HCT116 (cell line): ENCODE measurements at regions not wholly inside any gene's neighbourhood (a gene's known extent, or its start where the extent isn't known, plus 50 kb on each side); places are given as distances from the start of the nearest gene placed in this dataset.

Experiments used
- ATAC-seq: fragments of 200-7000 bp; cut with Tn5 transposase; 2 replicates; pipeline ENCODE4 v1.9.1; 2020; ENCODE audit warnings: mild to moderate bottlenecking, moderate library complexity
- BruUV-seq: library from RNA; stranded (reverse); fragments of 400-500 nt; replicated peaks from 2 replicates; lab custom pipeline; 2021; lab: Mats Ljungman, UMichigan
- CTCF ChIA-PET: fragments of 300-600 bp; sonication (Branson Sonifier 250); formaldehyde crosslinking; loops from one replicate; lab custom pipeline; 2021; ENCODE audit warnings: antibody characterized with exemption; lab: Charles Lee
- POLR2A ChIA-PET: fragments of 300-600, 350-600 bp; sonication (Branson Sonifier 250); formaldehyde crosslinking; loops from one replicate; lab custom pipeline; 2021; ENCODE audit warnings: antibody characterized with exemption; lab: Charles Lee
- RAD21 ChIA-PET, 2 experiments: fragments of 300-600 bp; sonication (Branson Sonifier 250); formaldehyde crosslinking; loops; one replicate each; lab custom pipeline; 2023; ENCODE audit warnings: low total read pairs in 2 of 2; ENCODE audit not compliant: uncharacterized antibody in 2 of 2, unreplicated experiment in 2 of 2, low non-redundant PET in 1 of 2; lab: Charles Lee
- DNase-seq: peaks from one replicate; pipeline ENCODE4 v3.0.0-alpha.2; 2010; ENCODE audit warnings: low read depth, low spot score
- H2AFZ ChIP-seq: fragments of 200-600 bp; shearing (Covaris generic), sonication (generic); 2 replicates; pipeline ENCODE4 v1.6.1; 2017; ENCODE audit warnings: low read depth, mixed run types, mixed read lengths, antibody characterized with exemption, low read length; ENCODE audit not compliant: poor library complexity, severe bottlenecking
- H3K27ac ChIP-seq: 2 replicates; pipeline ENCODE4 v1.5.1; 2012; ENCODE audit warnings: low read depth, low read length
- H3K27me3 ChIP-seq: fragments of 200-600 bp; sonication (generic); 2 replicates; pipeline ENCODE4 v1.6.1; 2016; ENCODE audit warnings: mixed run types, low read length, mixed read lengths; ENCODE audit not compliant: insufficient read depth
- H3K36me3 ChIP-seq, 2 experiments: fragments of 200-500 bp in 1 of 2; fragments of 200-600 bp in 1 of 2; sonication (Bioruptor generic) in 1 of 2; sonication (generic) in 1 of 2; 2 replicates each; pipeline versions ENCODE4 v1.5.1 to v1.6.1; 2014 to 2016; ENCODE audit warnings: low read length in 2 of 2, inconsistent platforms in 1 of 2, mixed read lengths in 1 of 2, mixed run types in 1 of 2; ENCODE audit not compliant: insufficient read depth in 2 of 2, control insufficient read depth in 1 of 2
- H3K4me1 ChIP-seq, 2 experiments: fragments of 200-600 bp in 1 of 2; sonication (generic) in 1 of 2; 2 replicates each; pipeline versions ENCODE4 v1.5.1 to v1.6.1; 2012 to 2017; ENCODE audit warnings: low read length in 2 of 2, inconsistent platforms in 1 of 2, mild to moderate bottlenecking in 1 of 2, mixed read lengths in 1 of 2, mixed run types in 1 of 2, moderate library complexity in 1 of 2; ENCODE audit not compliant: insufficient read depth in 2 of 2, control insufficient read depth in 1 of 2
- H3K4me2 ChIP-seq: fragments of 200-600 bp; sonication (generic); 2 replicates; pipeline ENCODE4 v1.6.1; 2017; ENCODE audit warnings: mixed run types, low read length, mixed read lengths
- H3K4me3 ChIP-seq, 2 experiments: fragments of 200-600 bp in 1 of 2; sonication (generic) in 1 of 2; replicated peaks in 1 of 2; 2 replicates each; pipeline ENCODE4 v1.5.1; 2011 to 2016; ENCODE audit warnings: low read length in 2 of 2, control low read depth in 1 of 2, low read depth in 1 of 2, mild to moderate bottlenecking in 1 of 2, mixed read lengths in 1 of 2, mixed run types in 1 of 2
- H3K79me2 ChIP-seq: fragments of 200-600 bp; sonication (generic); 2 replicates; pipeline ENCODE4 v1.6.1; 2017; ENCODE audit warnings: mild to moderate bottlenecking, mixed run types, low read length, moderate library complexity, mixed read lengths; ENCODE audit not compliant: insufficient read depth
- H3K9ac ChIP-seq: fragments of 200-600 bp; sonication (generic); 2 replicates; pipeline ENCODE4 v1.6.1; 2016; ENCODE audit warnings: low read length, mixed read lengths
- H3K9me2 ChIP-seq: fragments of 200-600 bp; sonication (generic), shearing (Covaris generic); 2 replicates; pipeline ENCODE4 v1.6.1; 2017; ENCODE audit warnings: mixed run types, mild to moderate bottlenecking, moderate library complexity; ENCODE audit not compliant: insufficient read depth
- H3K9me3 ChIP-seq, 2 experiments: fragments of 200-500 bp in 1 of 2; fragments of 200-600 bp in 1 of 2; sonication (Bioruptor generic) in 1 of 2; sonication (generic) in 1 of 2; 2 replicates each; pipeline ENCODE4 v1.6.1; 2014 to 2017; ENCODE audit warnings: low read length in 2 of 2, mixed read lengths in 2 of 2, inconsistent platforms in 1 of 2, low read depth in 1 of 2, mild to moderate bottlenecking in 1 of 2, mixed run types in 1 of 2, moderate library complexity in 1 of 2; ENCODE audit not compliant: control insufficient read depth in 1 of 2, insufficient read depth in 1 of 2
- H4K20me1 ChIP-seq: fragments of 200-600 bp; sonication (generic), shearing (Covaris generic); 2 replicates; pipeline ENCODE4 v1.6.1; 2017; ENCODE audit warnings: mixed run types, mild to moderate bottlenecking, moderate library complexity; ENCODE audit not compliant: insufficient read depth
- CBX3 ChIP-seq: IDR thresholded peaks from 2 replicates; pipeline ENCODE4 v1.6.1; 2012; ENCODE audit warnings: low read depth
- EGR1 ChIP-seq: IDR thresholded peaks from 2 replicates; pipeline ENCODE4 v1.6.1; 2012; ENCODE audit warnings: low read depth
- EZH2 ChIP-seq: fragments of 200-600 bp; sonication (generic); IDR thresholded peaks from 2 replicates; pipeline ENCODE4 v1.6.1; 2017; ENCODE audit warnings: antibody characterized with exemption, mixed run types
- EZH2phosphoT487 ChIP-seq: fragments of 200-600 bp; IDR thresholded peaks from 2 replicates; pipeline ENCODE4 v1.6.1; 2018; ENCODE audit warnings: antibody characterized with exemption, borderline replicate concordance
- FOSL1 ChIP-seq: IDR thresholded peaks from 2 replicates; pipeline ENCODE4 v1.6.1; 2012; ENCODE audit warnings: low read depth
- JUND ChIP-seq: IDR thresholded peaks from 2 replicates; pipeline ENCODE4 v1.6.1; 2012
- POLR2A ChIP-seq: IDR thresholded peaks from 2 replicates; pipeline ENCODE4 v1.7.0; 2011; ENCODE audit warnings: borderline replicate concordance; ENCODE audit not compliant: insufficient read depth, insufficient read length; ENCODE audit errors: extremely low read depth
- RAD21 ChIP-seq: IDR thresholded peaks from 2 replicates; pipeline ENCODE4 v1.6.1; 2012; ENCODE audit warnings: low read depth, mild to moderate bottlenecking
- SIN3A ChIP-seq: IDR thresholded peaks from 2 replicates; pipeline ENCODE4 v1.6.1; 2012; ENCODE audit warnings: low read depth
- SP1 ChIP-seq: IDR thresholded peaks from 2 replicates; pipeline ENCODE4 v1.6.1; 2012; ENCODE audit warnings: low read depth
- SRF ChIP-seq: IDR thresholded peaks from 2 replicates; pipeline ENCODE4 v1.6.1; 2012; ENCODE audit warnings: low read depth
- TCF7L2 ChIP-seq: IDR thresholded peaks from 2 replicates; pipeline ENCODE4 v1.7.0; 2011; ENCODE audit warnings: borderline replicate concordance, inconsistent platforms; ENCODE audit not compliant: insufficient read depth, insufficient read length; ENCODE audit errors: extremely low read depth
- YY1 ChIP-seq: IDR thresholded peaks from 2 replicates; pipeline ENCODE4 v1.6.1; 2011; ENCODE audit warnings: low read length, low read depth, moderate library complexity, mild to moderate bottlenecking; ENCODE audit not compliant: insufficient replicate concordance; ENCODE audit errors: extremely low read depth
- ZNF274 ChIP-seq: fragments of 200-500 bp; sonication (Bioruptor generic); IDR thresholded peaks from 2 replicates; pipeline ENCODE4 v1.6.1; 2014; ENCODE audit warnings: mild to moderate bottlenecking, low read depth, low read length, inconsistent platforms
- intact Hi-C: fragments of 100-400 bp; cut with micrococcal nuclease; formaldehyde crosslinking; loops from 2 replicates; pipeline ENCODE4 v1.10.0; 2022
- TF ChIP-seq, protein P1 (sequence below): IDR thresholded peaks from 2 replicates; pipeline ENCODE4 v1.6.1; 2012
- TF ChIP-seq, protein P2 (sequence below), 3 experiments: fragments of 200-600 bp in 1 of 3; sonication (generic) in 1 of 3; IDR thresholded peaks in 2 of 3; conservative IDR thresholded peaks in 1 of 3; 2 replicates each; pipeline ENCODE4 v1.5.1; 2012 to 2017; ENCODE audit warnings: low read depth in 2 of 3, low read length in 2 of 3, antibody characterized with exemption in 1 of 3, borderline replicate concordance in 1 of 3, control low read depth in 1 of 3, mild to moderate bottlenecking in 1 of 3, mixed read lengths in 1 of 3, mixed run types in 1 of 3, moderate library complexity in 1 of 3; ENCODE audit not compliant: insufficient read depth in 1 of 3

DNA sequence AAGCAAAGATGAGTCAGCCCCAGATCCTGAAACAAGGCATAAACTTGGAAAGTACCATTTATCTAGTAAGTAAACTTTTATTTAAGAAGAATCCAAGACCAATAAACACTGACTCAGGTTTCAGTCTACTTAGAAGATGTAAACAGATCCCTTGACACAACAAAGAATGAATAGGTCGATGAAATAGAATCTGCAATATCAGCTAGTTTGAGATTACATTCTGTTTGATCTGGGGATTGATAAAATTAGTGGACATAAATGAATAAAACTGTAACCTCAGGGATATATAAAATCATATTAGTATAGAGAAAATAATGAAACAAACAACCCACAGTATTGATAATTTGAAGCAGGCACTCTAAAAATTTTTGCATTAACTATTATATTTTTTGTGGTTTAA, 708.9 kb downstream of the FAM181B start:
- BruUV-seq = no TSS peak
- DNase-seq (no peak), ATAC-seq (no peak)
- Histone ChIP-seq H3K4me1 (no peaks in the 10 kb centered on the region), H3K27ac (no peak overlapping the region), H3K9me2 (no peaks in the 10 kb centered on the region), H2AFZ (no peak overlapping the region), H3K9ac (no peak overlapping the region), H4K20me1 (no peaks in the 10 kb centered on the region), H3K79me2 (no peaks in the 10 kb centered on the region), H3K9me3 (peaks cover 2 to 4% of the 10 kb centered on the region in 2 experiments; a peak in 2 of 4 replicates), H3K36me3 (no peaks in the 10 kb centered on the region), H3K4me3 (no peak overlapping the region), H3K27me3 (no peaks in the 10 kb centered on the region), H3K4me2 (no peak overlapping the region)
- ChIA-PET CTCF (no interaction called here), POLR2A (no interaction called here), RAD21 (no interaction called here)
- TF ChIP-seq CBX3 (no peak), FOSL1 (no peak), JUND (no peak), EZH2 (no peak), EZH2phosphoT487 (no peak), RAD21 (no peak), POLR2A (no peak), EGR1 (no peak)
- TF ChIP-seq, protein P1, sequence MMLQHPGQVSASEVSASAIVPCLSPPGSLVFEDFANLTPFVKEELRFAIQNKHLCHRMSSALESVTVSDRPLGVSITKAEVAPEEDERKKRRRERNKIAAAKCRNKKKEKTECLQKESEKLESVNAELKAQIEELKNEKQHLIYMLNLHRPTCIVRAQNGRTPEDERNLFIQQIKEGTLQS = no peak
- TF ChIP-seq, protein P2, sequence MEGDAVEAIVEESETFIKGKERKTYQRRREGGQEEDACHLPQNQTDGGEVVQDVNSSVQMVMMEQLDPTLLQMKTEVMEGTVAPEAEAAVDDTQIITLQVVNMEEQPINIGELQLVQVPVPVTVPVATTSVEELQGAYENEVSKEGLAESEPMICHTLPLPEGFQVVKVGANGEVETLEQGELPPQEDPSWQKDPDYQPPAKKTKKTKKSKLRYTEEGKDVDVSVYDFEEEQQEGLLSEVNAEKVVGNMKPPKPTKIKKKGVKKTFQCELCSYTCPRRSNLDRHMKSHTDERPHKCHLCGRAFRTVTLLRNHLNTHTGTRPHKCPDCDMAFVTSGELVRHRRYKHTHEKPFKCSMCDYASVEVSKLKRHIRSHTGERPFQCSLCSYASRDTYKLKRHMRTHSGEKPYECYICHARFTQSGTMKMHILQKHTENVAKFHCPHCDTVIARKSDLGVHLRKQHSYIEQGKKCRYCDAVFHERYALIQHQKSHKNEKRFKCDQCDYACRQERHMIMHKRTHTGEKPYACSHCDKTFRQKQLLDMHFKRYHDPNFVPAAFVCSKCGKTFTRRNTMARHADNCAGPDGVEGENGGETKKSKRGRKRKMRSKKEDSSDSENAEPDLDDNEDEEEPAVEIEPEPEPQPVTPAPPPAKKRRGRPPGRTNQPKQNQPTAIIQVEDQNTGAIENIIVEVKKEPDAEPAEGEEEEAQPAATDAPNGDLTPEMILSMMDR (IDR thresholded peaks at IDR 0.05 in 2 of 3, conservative IDR thresholded peaks at IDR 0.05 in 1 of 3; ENCODE audit: borderline replicate concordance in 1 of 3, insufficient read depth in 1 of 3, low read depth in 2 of 3, low read length in 2 of 3) = no peak
- intact Hi-C loops = no loop called here

DNA sequence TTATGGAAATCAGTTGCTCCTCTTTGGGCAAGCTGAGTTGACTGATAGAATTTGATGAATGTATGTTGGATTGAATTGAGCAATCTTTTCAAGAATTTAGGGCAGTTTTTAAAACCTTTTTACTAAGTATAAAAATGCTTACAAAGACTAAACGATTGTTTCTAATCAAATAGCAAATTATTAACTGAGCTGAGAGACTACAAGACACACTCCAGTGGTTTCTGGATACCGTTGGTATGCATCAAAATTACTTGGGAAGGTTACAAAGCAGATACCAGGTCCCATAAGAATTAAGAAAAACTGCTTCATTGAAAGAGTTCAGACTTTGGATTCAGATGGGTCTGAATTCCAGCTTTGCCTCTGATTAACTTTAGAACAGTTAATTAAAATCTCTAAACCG, 721.4 kb downstream of the FAM181B start:
- intact Hi-C loops = no loop called here
- Histone ChIP-seq H3K9ac (no peak overlapping the region), H3K36me3 (no peaks in the 10 kb centered on the region), H2AFZ (no peak overlapping the region), H3K4me2 (no peak overlapping the region), H3K9me2 (no peaks in the 10 kb centered on the region), H3K9me3 (peaks cover 6 to 7% of the 10 kb centered on the region in 2 experiments; a peak in 3 of 4 replicates), H3K79me2 (no peaks in the 10 kb centered on the region), H4K20me1 (no peaks in the 10 kb centered on the region), H3K4me3 (no peak overlapping the region), H3K4me1 (no peaks in the 10 kb centered on the region), H3K27ac (no peak overlapping the region), H3K27me3 (no peaks in the 10 kb centered on the region)
- ChIA-PET RAD21 (no interaction called here), CTCF (no interaction called here), POLR2A (no interaction called here)
- BruUV-seq = no TSS peak
- ATAC-seq (no peak), DNase-seq (no peak)
- TF ChIP-seq, protein P2 (IDR thresholded peaks at IDR 0.05 in 2 of 3, conservative IDR thresholded peaks at IDR 0.05 in 1 of 3; ENCODE audit: borderline replicate concordance in 1 of 3, insufficient read depth in 1 of 3, low read depth in 2 of 3, low read length in 2 of 3) = no peak
- TF ChIP-seq RAD21 = no peak
- TF ChIP-seq, protein P1 = no peak
- TF ChIP-seq SRF = no peak
- no peak for TF ChIP-seq POLR2A
- TF ChIP-seq ZNF274 = no peak
- TF ChIP-seq SIN3A = no peak
- no peak for TF ChIP-seq EZH2phosphoT487
- TF ChIP-seq YY1 = no peak
- TF ChIP-seq FOSL1 = no peak
- TF ChIP-seq TCF7L2 = no peak
- no peak for TF ChIP-seq SP1
- TF ChIP-seq EZH2 = no peak
